ENCODE measurements at regions not wholly inside any gene's neighbourhood (a gene's known extent, or its start where the extent isn't known, plus 50 kb on each side); places are given as distances from the start of the nearest gene placed in this dataset.

DNA sequence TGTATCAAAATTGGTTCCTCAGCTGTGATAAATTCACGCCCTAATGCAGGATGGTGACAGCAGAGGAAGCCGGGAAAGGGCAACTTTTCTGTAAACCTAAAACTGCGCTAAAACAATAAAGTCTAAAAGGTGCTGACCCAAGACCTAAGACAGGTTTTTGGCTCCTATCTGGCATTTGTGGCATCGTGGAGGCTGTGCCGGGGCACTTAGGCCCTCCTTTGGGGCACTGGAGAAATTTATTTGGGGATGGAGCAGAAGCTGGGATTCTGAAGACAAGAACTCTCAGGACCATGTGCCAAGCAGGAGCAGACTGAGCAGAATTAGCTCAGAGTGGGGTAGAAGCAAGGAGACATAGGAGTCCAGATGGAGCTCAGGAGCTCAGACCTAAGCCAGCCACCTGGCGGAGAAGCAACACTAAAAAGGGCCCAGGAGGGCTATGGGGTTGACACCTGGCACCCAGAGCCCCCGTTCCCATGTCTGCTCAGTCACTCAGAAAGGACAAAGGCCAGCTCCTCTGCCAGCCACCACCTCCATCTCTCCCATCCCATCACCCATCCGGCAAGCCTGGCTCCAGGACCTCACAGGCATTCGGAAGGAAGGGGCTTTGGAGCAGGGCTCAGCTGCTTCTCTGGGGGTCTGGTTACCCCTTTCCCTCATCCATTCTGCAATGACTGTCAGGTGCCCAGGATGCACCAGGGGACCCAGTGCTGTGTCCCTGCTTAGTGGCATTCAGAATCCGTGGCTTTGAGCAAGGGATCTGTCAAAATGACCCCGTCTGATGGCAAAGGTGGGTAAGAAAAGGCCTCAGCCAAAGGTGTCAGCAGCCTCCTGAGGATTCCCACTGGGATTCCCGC is 347.7 kb downstream of the NPHP4 start:
- 83% methylated on average over 12 of the region's 12 CpGs for WGBS
- Histone ChIP-seq H3K9me3 (ENCODE audit: control insufficient read depth in 4 of 4, low read length in 3 of 4) (peaks cover 5 to 10% (median 7%) of the 10 kb centered on the region in 4 donors), H3K4me3 (ENCODE audit: low read depth in 1 of 3, low read length in 3 of 3) (no peak overlapping the region), H3K4me1 (ENCODE audit: control insufficient read depth in 4 of 4, insufficient read depth in 4 of 4, low read length in 3 of 4) (no peaks in the 10 kb centered on the region), H3K9ac (ENCODE audit: low read depth in 1 of 2, low read length in 2 of 2) (no peak overlapping the region), H3K36me3 (ENCODE audit: control insufficient read depth in 4 of 4, insufficient read depth in 3 of 4, low read depth in 1 of 4, low read length in 3 of 4) (no peaks in the 10 kb centered on the region), H3K27me3 (ENCODE audit: control insufficient read depth in 4 of 4, insufficient read depth in 4 of 4, low read length in 3 of 4) (no peaks in the 10 kb centered on the region), H3K27ac (ENCODE audit: low read depth in 1 of 2, low read length in 2 of 2) (no peak overlapping the region)
- no peak for DNase-seq (ENCODE audit: low spot score)
- TF ChIP-seq GABPA (IDR thresholded peaks at IDR 0.05 in 1 of 2, conservative IDR thresholded peaks at IDR 0.05 in 1 of 2) (no peak), EGR1 (IDR thresholded peaks at IDR 0.05; ENCODE audit: low read depth in 2 of 2) (no peak)

DNA sequence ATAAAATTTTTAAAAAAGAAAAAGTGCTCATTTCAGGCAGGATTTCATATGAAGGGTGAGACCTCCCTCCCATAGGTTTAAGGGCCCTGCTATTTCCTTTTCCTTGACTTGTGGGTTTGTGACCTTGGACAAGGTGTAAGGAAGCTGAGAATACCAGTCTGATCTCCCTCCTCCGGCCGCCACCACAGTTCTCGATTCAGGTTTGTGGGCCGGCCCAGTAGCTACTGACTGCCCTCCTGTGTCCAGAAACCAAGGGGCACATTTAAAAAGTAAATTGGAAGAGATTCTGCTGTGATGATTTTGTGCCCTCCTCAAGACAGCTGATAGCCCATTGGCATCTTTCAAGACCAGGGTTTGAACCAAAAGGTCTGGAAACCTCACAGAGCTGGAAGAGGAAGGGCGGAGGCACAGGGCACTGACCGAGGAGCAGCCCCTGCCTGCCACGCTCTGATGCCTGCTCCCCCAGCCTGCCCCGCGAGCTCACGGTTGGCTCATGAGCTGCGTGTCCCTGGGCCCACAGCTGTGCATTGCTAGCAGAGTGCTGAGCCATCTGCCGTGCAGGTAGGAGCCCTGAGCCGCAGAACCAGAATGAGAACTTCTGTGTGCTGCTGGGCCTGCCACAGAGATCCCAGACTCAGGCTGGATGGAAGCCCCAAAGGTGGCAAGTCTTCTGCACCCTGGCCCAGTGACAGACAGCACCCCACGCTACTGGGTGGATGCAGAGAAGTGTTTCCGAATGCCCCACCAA is 348.7 kb downstream of the NPHP4 start:
- H3K9me3 ChIP-seq (ENCODE audit: control insufficient read depth in 4 of 4, low read length in 3 of 4), result peaks cover 5 to 10% (median 7%) of the 10 kb centered on the region in 4 donors
- H3K4me1 ChIP-seq (ENCODE audit: control insufficient read depth in 4 of 4, insufficient read depth in 4 of 4, low read length in 3 of 4), result no peaks in the 10 kb centered on the region
- H3K36me3 ChIP-seq (ENCODE audit: control insufficient read depth in 4 of 4, insufficient read depth in 3 of 4, low read depth in 1 of 4, low read length in 3 of 4), result no peaks in the 10 kb centered on the region
- H3K4me3 ChIP-seq (ENCODE audit: low read depth in 1 of 3, low read length in 3 of 3), result no peak overlapping the region
- peaks cover 0 to 3% (median 0%) of the 10 kb centered on the region in 4 donors for H3K27me3 ChIP-seq (ENCODE audit: control insufficient read depth in 4 of 4, insufficient read depth in 4 of 4, low read length in 3 of 4)
- DNase-seq (ENCODE audit: low spot score), result no peak
- no peak for TF ChIP-seq HNF4G (IDR thresholded peaks at IDR 0.05)
- TF ChIP-seq GABPA (IDR thresholded peaks at IDR 0.05 in 1 of 2, conservative IDR thresholded peaks at IDR 0.05 in 1 of 2), result no peak
- TF ChIP-seq RAD21 (IDR thresholded peaks at IDR 0.05), result no peak
- TF ChIP-seq FOXA2 (IDR thresholded peaks at IDR 0.05), result no peak
- TF ChIP-seq, protein P1, sequence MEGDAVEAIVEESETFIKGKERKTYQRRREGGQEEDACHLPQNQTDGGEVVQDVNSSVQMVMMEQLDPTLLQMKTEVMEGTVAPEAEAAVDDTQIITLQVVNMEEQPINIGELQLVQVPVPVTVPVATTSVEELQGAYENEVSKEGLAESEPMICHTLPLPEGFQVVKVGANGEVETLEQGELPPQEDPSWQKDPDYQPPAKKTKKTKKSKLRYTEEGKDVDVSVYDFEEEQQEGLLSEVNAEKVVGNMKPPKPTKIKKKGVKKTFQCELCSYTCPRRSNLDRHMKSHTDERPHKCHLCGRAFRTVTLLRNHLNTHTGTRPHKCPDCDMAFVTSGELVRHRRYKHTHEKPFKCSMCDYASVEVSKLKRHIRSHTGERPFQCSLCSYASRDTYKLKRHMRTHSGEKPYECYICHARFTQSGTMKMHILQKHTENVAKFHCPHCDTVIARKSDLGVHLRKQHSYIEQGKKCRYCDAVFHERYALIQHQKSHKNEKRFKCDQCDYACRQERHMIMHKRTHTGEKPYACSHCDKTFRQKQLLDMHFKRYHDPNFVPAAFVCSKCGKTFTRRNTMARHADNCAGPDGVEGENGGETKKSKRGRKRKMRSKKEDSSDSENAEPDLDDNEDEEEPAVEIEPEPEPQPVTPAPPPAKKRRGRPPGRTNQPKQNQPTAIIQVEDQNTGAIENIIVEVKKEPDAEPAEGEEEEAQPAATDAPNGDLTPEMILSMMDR (IDR thresholded peaks at IDR 0.05; ENCODE audit: low read depth, low read length, missing input control), result no peak
- no peak for TF ChIP-seq JUND (IDR thresholded peaks at IDR 0.05)
- TF ChIP-seq, protein P2, sequence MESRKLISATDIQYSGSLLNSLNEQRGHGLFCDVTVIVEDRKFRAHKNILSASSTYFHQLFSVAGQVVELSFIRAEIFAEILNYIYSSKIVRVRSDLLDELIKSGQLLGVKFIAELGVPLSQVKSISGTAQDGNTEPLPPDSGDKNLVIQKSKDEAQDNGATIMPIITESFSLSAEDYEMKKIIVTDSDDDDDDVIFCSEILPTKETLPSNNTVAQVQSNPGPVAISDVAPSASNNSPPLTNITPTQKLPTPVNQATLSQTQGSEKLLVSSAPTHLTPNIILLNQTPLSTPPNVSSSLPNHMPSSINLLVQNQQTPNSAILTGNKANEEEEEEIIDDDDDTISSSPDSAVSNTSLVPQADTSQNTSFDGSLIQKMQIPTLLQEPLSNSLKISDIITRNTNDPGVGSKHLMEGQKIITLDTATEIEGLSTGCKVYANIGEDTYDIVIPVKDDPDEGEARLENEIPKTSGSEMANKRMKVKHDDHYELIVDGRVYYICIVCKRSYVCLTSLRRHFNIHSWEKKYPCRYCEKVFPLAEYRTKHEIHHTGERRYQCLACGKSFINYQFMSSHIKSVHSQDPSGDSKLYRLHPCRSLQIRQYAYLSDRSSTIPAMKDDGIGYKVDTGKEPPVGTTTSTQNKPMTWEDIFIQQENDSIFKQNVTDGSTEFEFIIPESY (IDR thresholded peaks at IDR 0.05), result no peak
- no peak for TF ChIP-seq EGR1 (IDR thresholded peaks at IDR 0.05; ENCODE audit: low read depth in 2 of 2)
- no peak for TF ChIP-seq YY1 (IDR thresholded peaks at IDR 0.05)
- TF ChIP-seq, protein P3, sequence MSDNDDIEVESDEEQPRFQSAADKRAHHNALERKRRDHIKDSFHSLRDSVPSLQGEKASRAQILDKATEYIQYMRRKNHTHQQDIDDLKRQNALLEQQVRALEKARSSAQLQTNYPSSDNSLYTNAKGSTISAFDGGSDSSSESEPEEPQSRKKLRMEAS (IDR thresholded peaks at IDR 0.05), result no peak
- no peak for TF ChIP-seq SP1 (IDR thresholded peaks at IDR 0.05)
- WGBS, result 77% methylated on average over 15 of the region's 15 CpGs
- H3K27ac ChIP-seq (ENCODE audit: low read depth in 1 of 2, low read length in 2 of 2), result no peak overlapping the region
- no peak overlapping the region for H3K9ac ChIP-seq (ENCODE audit: low read depth in 1 of 2, low read length in 2 of 2)

DNA sequence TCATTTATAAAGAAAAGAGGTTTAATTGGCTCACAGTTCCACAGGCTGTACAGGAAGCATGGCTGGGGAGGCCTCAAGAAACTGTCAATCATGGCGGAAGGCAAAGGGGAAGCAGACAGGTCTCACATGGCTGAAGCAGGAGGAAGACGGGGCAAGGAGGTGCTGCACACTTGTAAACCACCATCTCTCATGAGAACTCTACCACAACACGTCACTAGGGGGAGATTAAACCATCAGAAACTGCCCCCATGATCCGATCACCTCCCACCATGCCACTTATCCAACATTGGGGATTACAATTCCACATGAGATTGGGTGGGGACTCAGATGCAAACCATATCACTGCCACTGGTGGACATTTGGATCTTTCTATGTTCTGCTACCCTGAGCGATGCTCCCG is 351.4 kb downstream of the NPHP4 start:
- Histone ChIP-seq H3K27me3 (ENCODE audit: control insufficient read depth in 4 of 4, insufficient read depth in 4 of 4, low read length in 3 of 4) (peaks cover 0 to 3% (median 0%) of the 10 kb centered on the region in 4 donors), H3K9me3 (ENCODE audit: control insufficient read depth in 4 of 4, low read length in 3 of 4) (peaks cover 2 to 6% (median 5%) of the 10 kb centered on the region in 4 donors), H3K9ac (ENCODE audit: low read depth in 1 of 2, low read length in 2 of 2) (no peak overlapping the region), H3K36me3 (ENCODE audit: control insufficient read depth in 4 of 4, insufficient read depth in 3 of 4, low read depth in 1 of 4, low read length in 3 of 4) (no peaks in the 10 kb centered on the region), H3K4me1 (ENCODE audit: control insufficient read depth in 4 of 4, insufficient read depth in 4 of 4, low read length in 3 of 4) (no peaks in the 10 kb centered on the region), H3K4me3 (ENCODE audit: low read depth in 1 of 3, low read length in 3 of 3) (no peak overlapping the region), H3K27ac (ENCODE audit: low read depth in 1 of 2, low read length in 2 of 2) (no peak overlapping the region)
- TF ChIP-seq, protein P3 (IDR thresholded peaks at IDR 0.05), result no peak
- no peak for TF ChIP-seq RXRA (IDR thresholded peaks at IDR 0.05)
- TF ChIP-seq SP1 (IDR thresholded peaks at IDR 0.05), result no peak
- TF ChIP-seq, protein P2 (IDR thresholded peaks at IDR 0.05), result no peak
- TF ChIP-seq, protein P1 (IDR thresholded peaks at IDR 0.05; ENCODE audit: low read depth, low read length, missing input control), result no peak
- 53% methylated on average over 6 of the region's 6 CpGs for WGBS
- DNase-seq (ENCODE audit: low spot score), result no peak
